ENCODE measurements at regions not wholly inside any gene's neighbourhood (a gene's known extent, or its start where the extent isn't known, plus 50 kb on each side); places are given as distances from the start of the nearest gene placed in this dataset.
A peak's percentile ranks its signal among the peaks of the same experiment; 100 is the strongest.

DNA sequence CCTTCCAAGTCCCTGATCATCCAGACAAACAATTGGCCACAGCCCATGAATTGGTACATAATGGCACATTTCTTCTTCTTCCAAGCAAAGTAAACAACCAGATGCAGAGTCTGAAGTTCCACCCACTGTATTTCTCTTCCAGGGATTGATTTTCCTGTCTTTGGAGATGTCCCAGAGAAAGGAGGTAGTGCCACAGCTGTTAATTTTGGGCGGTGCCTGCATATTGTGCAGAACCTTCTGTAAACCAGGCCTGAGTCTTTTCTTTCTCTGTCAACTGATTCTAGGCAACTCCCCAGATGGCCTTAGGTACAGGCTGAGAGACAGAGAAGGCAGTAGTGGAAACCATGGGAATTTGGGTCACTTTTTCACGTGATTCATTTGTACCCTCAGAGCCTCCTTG, 73.5 kb upstream of the TNIK start:
- H3K4me3 ChIP-seq (replicated peaks in 1 of 2; ENCODE audit: low read depth in 2 of 2, low read length in 2 of 2): no peak overlapping the region
- no peak for DNase-seq (ENCODE audit: low read depth in 2 of 2)
- TF ChIP-seq, protein P1, sequence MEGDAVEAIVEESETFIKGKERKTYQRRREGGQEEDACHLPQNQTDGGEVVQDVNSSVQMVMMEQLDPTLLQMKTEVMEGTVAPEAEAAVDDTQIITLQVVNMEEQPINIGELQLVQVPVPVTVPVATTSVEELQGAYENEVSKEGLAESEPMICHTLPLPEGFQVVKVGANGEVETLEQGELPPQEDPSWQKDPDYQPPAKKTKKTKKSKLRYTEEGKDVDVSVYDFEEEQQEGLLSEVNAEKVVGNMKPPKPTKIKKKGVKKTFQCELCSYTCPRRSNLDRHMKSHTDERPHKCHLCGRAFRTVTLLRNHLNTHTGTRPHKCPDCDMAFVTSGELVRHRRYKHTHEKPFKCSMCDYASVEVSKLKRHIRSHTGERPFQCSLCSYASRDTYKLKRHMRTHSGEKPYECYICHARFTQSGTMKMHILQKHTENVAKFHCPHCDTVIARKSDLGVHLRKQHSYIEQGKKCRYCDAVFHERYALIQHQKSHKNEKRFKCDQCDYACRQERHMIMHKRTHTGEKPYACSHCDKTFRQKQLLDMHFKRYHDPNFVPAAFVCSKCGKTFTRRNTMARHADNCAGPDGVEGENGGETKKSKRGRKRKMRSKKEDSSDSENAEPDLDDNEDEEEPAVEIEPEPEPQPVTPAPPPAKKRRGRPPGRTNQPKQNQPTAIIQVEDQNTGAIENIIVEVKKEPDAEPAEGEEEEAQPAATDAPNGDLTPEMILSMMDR (IDR thresholded peaks at IDR 0.05; ENCODE audit: low read depth, low read length): no peak

DNA sequence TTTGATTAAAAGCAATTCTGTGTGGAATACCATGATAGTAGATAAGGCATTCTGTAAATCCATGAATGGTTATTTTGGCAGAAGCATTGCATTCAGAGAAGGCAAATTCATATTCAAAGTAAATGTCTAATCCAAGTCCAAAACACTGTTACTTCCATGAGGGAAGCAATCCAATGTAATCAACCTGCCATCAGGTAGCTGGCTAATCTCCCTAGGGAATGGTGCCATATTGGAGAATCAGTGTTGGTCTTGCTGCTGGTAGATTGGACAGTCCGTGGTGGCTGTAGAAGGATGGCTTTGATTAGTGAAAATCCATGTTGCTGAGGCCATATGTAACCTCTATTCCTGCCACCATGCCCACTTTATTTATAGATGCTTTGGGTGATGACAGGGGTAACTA, 72.1 kb upstream of the TNIK start:
- no peak for DNase-seq (ENCODE audit: low read depth in 2 of 2)
- no peak overlapping the region for H3K4me3 ChIP-seq (replicated peaks in 1 of 2; ENCODE audit: low read depth in 2 of 2, low read length in 2 of 2)
- TF ChIP-seq, protein P1 (IDR thresholded peaks at IDR 0.05; ENCODE audit: low read depth, low read length): no peak

DNA sequence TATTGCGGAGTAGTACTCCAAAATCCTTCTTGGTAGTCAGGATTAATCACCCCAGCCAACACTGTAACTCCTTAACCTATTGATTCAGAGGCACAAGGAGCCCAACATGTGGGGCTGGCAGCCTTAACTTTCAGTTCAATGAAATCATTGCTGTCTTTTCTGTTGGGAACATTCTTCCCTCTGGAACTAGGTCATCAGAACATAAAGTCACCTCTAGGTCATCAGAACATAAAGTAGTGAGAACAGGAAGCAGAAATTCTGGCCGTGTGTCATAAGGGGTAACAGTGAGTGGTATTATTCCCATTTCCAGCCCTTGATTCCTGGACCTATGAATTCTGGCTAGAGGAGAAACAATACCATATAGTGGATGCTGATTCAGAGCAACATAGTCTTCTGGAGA, 71.5 kb upstream of the TNIK start:
- TF ChIP-seq, protein P1 (IDR thresholded peaks at IDR 0.05; ENCODE audit: low read depth, low read length): no peak
- DNase-seq (ENCODE audit: low read depth in 2 of 2): peak in 1 of 2 donors; percentile 40

DNA sequence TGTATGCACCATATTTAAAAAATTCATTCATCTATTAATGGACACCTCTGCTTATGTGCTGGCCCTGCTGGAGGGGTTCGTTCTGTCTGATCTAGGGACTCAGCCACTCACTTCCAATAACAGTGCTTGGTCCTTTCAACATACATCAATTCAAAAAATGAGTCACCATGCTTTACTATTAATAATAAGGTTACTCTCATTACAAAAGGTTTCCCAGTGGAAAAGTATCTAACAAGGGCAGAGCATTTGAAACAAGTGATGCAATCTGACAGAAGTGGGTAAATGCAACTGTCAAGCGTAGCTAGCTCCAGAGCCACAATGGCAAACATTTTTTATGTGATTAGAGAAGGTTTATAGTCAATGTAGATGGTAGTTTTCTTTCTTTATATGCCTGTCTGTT, 67.9 kb upstream of the TNIK start:
- no peak overlapping the region for H3K4me3 ChIP-seq (replicated peaks in 1 of 2; ENCODE audit: low read depth in 2 of 2, low read length in 2 of 2)
- TF ChIP-seq, protein P1 (IDR thresholded peaks at IDR 0.05; ENCODE audit: low read depth, low read length): no peak
- DNase-seq (ENCODE audit: low read depth in 2 of 2): peak; percentile 39 to 41

More for the DNA sequence above, 71.5 kb upstream of the TNIK start:
- no peak overlapping the region for H3K4me3 ChIP-seq (replicated peaks in 1 of 2; ENCODE audit: low read depth in 2 of 2, low read length in 2 of 2)

DNA sequence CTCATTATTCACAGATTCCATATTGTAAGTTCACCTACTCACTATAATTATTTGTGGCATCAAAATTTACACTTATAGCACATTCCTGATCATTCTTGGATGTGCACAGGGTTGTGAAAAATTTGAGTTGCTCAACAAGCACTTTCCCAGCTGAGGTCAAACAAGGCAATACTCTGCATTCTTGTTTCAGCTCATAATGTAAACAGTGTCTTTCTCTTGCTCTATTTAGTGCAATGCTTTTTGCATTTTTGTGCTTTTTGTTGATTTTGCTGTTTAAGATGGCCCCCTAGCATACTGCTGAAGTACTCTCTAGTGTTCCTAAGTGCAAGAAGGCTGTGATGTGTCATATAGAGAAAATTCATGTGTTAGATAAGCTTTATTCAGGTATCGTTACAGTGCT, 66.7 kb upstream of the TNIK start:
- TF ChIP-seq, protein P1 (IDR thresholded peaks at IDR 0.05; ENCODE audit: low read depth, low read length): no peak
- no peak overlapping the region for H3K4me3 ChIP-seq (replicated peaks in 1 of 2; ENCODE audit: low read depth in 2 of 2, low read length in 2 of 2)
- DNase-seq (ENCODE audit: low read depth in 2 of 2): peak; percentile 66 to 72

DNA sequence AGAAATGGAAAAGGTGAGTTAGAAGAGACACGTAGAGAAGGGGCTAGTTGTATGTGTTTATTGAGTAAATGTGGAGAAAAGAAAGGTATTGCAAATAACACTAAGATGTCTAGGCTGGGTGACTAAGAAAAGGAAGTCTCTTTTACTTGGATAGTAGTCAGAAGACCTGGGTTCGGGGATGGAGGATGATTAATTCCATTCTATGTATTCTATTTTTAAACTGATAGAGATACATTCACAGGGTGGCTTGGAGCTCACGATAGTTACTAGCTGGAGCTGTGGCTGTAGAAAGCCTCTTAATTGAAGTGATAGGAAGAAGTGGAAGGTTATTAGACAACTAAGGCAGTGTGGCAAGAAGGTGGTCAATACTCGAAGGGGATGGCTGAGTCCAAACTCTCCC, 65.9 kb upstream of the TNIK start:
- H3K4me3 ChIP-seq (replicated peaks in 1 of 2; ENCODE audit: low read depth in 2 of 2, low read length in 2 of 2): no peak overlapping the region
- TF ChIP-seq, protein P1 (IDR thresholded peaks at IDR 0.05; ENCODE audit: low read depth, low read length): no peak
- peak in 1 of 2 donors; percentile 75 for DNase-seq (ENCODE audit: low read depth in 2 of 2)

DNA sequence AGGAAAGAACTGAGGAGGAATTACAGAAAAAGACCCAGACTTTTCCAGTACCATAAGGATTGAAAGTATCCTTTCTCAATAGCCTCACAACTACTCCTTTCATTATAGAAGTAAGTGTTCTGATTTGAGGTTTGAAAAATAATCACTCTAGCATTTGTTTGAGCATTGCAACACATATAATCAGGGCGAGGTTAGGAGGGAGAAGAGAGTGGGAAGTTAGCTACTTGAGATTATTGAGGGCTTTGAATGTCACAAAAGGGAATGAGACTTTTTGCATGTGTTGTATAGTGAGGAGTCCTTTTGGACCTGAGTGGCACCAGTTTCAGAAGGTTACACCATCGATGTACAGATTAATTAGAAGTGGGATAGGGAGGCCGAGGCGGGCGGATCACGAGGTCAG, 65.2 kb upstream of the TNIK start:
- TF ChIP-seq, protein P1 (IDR thresholded peaks at IDR 0.05; ENCODE audit: low read depth, low read length): no peak
- H3K4me3 ChIP-seq (replicated peaks in 1 of 2; ENCODE audit: low read depth in 2 of 2, low read length in 2 of 2): no peak overlapping the region
- no peak for DNase-seq (ENCODE audit: low read depth in 2 of 2)
